ENCODE measurements at regions not wholly inside any gene's neighbourhood (a gene's known extent, or its start where the extent isn't known, plus 50 kb on each side); places are given as distances from the start of the nearest gene placed in this dataset.

GRCh38 chr1:79847700-79848099 is 841.2 kb upstream of the ADGRL4 start:
- DNase-seq = no peak

DNA sequence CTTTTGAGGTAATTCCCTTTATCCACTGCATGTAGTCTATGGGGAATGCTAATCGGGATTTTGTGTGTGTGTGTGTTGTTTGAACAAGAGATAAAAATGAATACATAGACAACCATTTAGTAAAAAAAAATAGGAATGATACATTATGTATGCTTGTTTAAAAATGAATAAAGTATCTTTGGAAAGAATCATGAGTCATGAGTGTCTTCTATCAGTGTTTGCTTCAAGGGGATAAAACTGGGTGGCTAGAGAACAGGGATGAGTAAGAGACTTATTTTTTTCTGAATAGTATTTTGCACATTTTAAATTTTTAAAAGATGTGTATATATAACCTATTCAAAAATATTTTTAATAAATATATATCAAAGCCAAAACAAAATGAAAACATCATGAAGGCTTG is 839.4 kb upstream of the ADGRL4 start:
- no peak for DNase-seq

DNA sequence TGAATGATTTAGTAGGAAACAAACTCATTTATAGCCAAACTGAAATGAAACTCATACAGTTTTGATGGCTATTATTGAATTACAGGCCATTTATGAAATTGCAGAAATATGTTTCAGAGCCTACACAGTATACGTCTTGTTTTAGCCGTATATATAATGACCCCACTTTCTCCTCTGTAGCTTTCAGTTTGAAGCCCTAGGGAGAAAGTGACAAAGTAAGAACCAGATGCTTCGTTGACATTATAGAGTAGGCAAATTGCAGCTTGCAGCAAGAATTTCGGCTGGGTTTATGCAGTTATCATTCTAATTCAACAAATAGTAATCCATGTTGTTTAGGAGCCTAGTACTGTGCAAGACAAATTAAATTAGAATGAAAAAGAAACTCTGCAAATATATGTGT is 836.3 kb upstream of the ADGRL4 start:
- DNase-seq = no peak

- DNase-seq = no peak
These were observed 833.4 kb upstream of the ADGRL4 start for GRCh38 chr1:79839882-79840281.

GRCh38 chr1:79827446-79827845 is 820.9 kb upstream of the ADGRL4 start:
- DNase-seq = no peak

GRCh38 chr1:79825551-79825950 is 819.0 kb upstream of the ADGRL4 start:
- no peak for DNase-seq

DNA sequence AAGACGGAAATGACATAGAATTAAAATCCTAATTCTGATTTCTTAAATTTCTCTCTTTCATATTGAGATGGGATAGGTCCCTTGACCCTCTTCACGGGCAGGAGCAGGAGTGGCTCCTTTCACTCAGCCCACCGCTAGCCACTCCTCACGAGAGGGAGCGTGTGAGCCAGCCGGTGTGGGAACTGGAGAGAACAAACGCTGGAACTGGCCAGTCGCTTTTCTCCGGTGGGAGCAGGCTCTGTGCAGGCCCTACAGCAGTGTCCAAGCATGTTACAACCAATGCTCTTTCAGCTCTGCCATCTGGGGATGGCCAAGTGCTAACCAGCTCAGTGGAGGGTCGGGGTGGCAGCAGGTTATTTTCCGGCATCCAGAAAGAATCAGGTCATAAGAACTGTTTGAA is 815.5 kb upstream of the ADGRL4 start:
- no peak for DNase-seq

DNA sequence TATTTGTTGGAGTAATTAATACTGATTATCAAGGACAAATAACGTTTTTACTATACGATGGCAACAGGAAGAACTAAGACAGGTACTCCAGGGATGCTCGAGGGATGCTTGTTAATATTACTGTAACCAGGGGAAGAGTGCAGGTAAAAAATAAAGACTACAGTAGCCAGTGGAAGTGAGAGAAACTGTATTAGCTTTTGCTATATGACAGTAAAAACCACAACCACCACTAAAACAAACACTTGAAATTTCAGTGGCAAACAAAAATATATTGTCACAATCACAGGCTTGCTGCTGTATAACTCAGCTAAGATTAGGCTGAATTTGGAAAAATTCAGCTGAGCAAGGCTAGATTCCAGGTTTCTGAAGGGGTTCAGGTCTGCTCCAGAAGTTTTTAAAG is 812.6 kb upstream of the ADGRL4 start:
- DNase-seq = no peak

GRCh38 chr1:79817031-79817560 is 810.6 kb upstream of the ADGRL4 start:
- no peak for DNase-seq

DNA sequence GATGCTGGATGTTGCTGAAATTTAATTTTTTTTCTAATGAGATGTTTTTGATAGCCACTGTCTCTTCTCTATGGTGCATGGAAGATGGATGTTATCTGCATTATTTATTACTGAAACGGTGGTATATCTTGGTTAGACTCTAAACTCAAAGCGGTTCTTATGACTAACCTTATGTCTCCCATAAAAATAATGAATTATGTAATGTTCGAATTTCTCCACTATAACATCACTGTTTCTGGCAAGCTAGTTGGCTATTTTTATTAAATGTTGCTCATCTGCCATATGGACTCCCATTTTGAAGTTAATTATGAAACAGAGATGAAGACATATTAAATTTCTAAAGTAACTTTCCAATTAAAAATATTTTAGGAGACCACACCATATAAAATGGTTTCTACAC is 808.6 kb upstream of the ADGRL4 start:
- DNase-seq = no peak

DNA sequence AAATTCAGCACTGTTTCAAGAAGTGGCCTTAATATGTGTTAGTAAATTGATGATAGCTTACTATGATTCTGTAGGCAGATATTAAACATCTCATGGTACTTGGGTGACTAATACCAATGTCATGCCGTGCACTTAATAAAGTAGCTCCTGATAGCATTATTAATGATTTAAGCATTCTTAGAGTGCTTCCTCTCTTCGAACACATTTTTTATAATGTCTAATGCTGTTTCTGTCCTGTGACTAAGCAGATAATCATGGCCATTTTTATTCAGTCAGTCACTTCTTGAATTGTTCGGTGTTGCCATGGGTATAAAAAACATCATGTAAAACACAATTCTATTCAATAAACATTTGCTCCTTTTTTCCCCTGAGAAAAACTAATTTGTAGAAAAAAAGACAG is 804.6 kb upstream of the ADGRL4 start:
- no peak for DNase-seq

DNA sequence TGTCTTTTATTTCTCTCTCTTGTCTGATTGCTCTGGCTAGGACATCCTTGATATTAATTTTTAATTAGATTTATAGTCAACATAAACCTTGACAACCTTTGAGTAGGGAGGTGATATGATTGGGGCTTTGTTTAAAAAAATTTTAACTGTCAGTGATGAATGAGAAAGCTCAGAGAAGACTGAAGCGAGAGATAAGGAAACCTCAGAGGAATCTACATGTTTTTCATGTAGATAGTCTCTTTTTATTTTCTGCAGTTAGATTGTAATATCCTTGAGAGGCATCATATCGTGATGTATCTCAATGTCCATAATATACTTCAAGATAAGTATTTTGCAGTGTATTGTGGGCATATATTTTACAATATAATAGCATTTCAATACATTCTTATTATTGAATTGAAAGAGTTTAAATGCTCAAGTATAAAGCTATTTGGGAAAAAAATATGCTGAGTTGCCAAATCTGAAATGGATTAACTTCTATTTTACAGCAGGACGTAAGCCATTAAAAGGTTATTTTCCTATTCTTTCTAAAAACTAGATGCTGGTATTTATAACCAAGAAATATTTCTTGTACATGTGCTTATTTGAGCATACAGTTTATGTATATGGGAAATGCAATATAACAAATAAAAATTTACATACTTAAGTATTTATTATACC is 802.4 kb upstream of the ADGRL4 start:
- no peak for DNase-seq

DNA sequence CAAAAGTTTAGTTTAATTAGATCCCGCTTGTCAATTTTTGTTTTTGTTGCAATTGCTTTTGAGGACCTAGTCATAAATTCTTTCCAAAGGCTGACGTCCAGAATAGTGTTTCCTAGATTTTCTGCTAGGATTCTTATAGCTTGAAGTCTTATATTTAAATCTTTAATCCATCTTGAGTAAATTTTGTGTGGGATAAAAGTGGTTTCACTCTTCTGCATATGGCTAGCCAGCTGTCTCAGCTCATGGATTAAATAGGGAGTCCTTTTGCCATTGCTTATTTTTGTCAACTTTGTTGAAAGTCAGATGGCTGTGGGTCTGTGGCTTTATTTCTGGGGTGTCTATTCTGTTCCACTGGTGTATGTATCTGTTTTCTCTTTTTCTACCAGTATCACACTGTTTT is 801.3 kb upstream of the ADGRL4 start:
- no peak for DNase-seq

- DNase-seq = no peak
These were observed 791.0 kb upstream of the ADGRL4 start for GRCh38 chr1:79797487-79797886.

- no peak for DNase-seq
These were observed 789.9 kb upstream of the ADGRL4 start for GRCh38 chr1:79796434-79796833.

GRCh38 chr1:79792219-79792930 is 785.8 kb upstream of the ADGRL4 start:
- DNase-seq = no peak

- no peak for DNase-seq
These were observed 785.1 kb upstream of the ADGRL4 start for GRCh38 chr1:79791488-79792218.

DNA sequence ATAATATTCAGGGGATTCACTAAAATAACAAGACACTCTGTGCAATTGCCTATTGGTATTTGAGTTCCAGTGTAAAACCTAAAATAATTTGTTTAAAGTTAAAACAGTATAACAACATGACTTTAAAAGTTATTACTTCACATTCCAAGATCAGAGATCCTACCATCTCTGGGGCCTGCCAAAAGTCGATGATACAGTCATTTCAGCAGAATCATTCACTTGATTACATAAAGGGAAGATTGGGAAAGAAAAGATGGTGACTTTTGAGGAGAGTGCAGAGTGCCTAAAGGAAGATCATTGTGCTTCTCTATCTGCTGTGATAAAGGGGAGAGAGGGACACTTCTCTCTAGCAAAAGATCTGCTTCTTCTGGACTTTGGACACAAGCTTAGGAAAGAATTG is 784.4 kb upstream of the ADGRL4 start:
- DNase-seq = no peak

GRCh38 chr1:79787631-79788030 is 781.1 kb upstream of the ADGRL4 start:
- no peak for DNase-seq

GRCh38 chr1:79785964-79786363 is 779.4 kb upstream of the ADGRL4 start:
- DNase-seq = no peak

- DNase-seq = no peak
These were observed 779.0 kb upstream of the ADGRL4 start for GRCh38 chr1:79785561-79785960.

- DNase-seq = no peak
These were observed 774.7 kb upstream of the ADGRL4 start for GRCh38 chr1:79781261-79781660.

DNA sequence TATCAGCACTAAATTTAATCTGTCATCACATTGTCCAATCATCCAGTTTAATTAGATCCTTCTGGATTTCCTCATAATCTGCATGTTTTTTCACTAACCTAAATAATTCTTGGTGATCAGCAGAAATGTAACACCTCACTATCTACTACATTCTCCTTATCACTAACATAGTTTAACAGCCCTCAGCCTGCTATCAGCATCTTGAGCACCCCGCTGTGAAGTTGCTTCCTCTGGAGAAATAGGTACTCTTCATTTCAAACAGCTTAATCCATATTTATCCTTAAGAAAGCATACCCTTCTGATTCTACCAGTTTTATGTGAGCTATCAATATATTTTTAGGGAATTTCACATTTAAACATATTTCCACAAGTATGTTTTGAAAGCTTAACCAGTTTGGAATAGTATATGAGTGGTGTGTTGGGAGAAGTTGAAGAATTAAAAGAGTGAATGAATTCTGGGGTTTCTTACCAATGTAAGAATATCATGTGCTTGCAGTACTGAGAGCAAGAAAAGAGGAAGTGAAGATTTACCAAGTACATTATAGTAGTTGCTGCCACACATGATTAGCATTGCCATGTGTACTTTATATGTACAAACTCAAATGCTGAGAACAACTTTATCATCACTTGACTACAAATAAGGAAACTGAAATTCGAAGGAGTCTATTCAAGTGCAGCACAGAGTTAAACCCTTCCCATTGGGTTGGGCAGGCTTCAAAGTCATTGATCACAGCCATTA is 771.1 kb upstream of the ADGRL4 start:
- no peak for DNase-seq
